GM13977 (cell line): ENCODE measurements at regions not wholly inside any gene's neighbourhood (a gene's known extent, or its start where the extent isn't known, plus 50 kb on each side); places are given as distances from the start of the nearest gene placed in this dataset.

ENCODE experiments used
- DNase-seq: peaks from one replicate; pipeline ENCODE4 v3.0.0; 2012; ENCODE audit warnings: low spot score
- CTCF ChIP-seq: IDR thresholded peaks from 2 replicates; pipeline ENCODE4 v1.5.1; 2012; ENCODE audit warnings: mild to moderate bottlenecking, control low read depth; ENCODE audit not compliant: insufficient read depth; ENCODE audit errors: extremely low read depth, missing control alignments
- in situ Hi-C: fragments of 300-500 bp; cut with MboI; formaldehyde crosslinking; loops from one replicate; pipeline ENCODE4 v1.12.0; 2022; ENCODE audit warnings: low sequenced_read_pairs, low pct_unique_long_range_greater_than_20kb, mixed read lengths, inconsistent platforms; ENCODE audit not compliant: unreplicated experiment

DNA sequence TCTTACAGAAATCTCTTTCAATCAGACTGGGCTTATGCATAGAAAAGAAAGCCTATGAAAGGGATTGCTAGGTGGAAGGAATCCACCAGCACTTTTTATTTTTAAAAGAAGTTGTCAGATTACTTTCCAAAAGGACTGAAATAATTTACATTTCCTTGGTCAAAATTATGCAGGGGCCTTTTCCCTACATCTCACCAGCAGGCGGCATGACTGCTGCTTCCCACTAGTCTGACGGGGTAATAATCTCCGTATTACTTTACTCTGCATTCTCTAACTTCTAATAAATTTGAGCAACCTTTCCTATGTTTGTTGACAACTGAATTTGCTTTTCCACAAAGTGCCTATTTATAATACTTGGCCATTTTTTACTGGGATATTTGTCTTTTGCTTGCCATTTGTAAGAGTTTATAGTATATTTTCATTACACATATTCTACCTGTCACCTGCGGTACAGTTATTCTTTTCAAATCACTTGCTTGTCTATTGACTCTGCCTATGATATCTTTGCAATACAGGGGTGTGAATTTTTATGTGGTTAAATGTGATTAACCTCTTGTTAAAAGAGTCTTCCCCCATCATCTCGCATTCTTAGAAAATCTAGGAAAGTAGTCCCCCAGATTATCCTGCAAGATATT is 51.9 kb upstream of the USP47 start:
- DNase-seq, result no peak
- in situ Hi-C loops, result loop anchor here (10.0 to 25.0 kb wide), 3 partner anchors 495 to 853 kb away; no protein-coding TSS in a partner anchor
- TF ChIP-seq CTCF, result peak; percentile 33

DNA sequence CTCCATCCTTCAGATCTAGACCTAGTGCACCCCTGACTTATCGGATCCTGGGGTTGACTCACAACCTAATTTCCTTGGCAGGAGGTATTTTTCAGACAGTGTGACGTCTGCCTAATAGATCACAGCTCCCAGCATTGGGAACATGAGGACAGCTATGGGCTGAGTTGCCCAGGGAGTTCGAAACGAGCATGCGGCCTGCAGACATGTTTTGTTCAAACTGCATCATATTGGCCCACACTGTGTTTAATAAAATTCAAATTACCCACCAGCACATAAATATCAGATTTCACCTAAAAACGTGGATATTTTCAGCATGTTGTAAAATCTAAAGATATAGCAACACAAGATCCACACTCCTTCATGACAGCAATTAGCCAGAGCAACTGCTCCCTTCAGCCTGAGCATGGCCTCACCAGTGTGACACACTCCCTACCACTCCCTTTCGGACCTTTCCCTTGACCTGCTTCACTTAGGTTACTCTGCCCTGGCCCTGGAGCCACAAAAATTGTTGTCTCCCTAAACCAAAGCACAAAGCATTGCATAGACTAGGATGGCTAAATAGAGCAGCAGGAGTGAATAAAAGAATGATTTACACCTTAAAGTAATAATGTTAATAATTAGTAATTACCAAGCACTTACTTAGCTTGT is 53.6 kb upstream of the USP47 start:
- no peak for DNase-seq
- TF ChIP-seq CTCF, result no peak
- in situ Hi-C loops, result loop anchor here (10.0 to 25.0 kb wide), 2 partner anchors 763 to 851 kb away; no protein-coding TSS in a partner anchor

DNA sequence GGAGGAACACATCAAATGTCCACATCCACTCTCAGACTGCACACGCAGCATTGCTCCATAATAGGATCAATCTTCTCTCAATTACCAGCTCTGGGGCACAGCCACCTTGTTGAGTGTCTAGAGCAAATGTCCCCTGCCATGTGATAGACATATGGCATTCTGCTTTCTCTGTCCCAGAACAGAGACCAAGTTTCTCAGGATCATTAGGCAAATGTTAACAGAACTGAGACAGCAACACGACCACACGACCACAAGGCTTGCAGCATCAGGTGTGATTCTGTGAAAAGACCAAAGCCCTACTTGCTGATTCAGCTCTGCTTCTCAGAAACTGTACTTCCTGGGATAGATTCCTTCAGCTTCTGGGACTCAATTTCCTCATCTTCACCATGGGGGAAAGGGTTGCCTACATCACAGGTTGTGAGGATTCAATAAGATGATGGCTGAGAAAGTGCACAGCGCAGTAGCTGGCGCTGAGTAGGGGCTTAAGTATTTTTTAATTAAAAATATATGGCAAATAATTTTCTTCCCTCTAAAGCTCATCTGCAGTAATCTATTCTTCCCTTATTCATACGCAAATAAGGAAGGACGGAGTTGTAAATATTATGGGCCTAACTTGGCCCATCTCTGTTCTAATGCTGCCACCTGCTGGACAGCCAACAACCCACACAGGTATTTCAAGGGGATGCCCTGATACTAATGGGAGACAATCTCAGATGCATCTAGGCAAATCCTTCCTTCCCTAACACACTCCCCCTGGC is 54.3 kb upstream of the USP47 start:
- in situ Hi-C loops, result loop anchor here (10.0 to 25.0 kb wide), 2 partner anchors 763 to 850 kb away; no protein-coding TSS in a partner anchor
- peak; percentile 84 for TF ChIP-seq CTCF
- peak; percentile 45 for DNase-seq

- in situ Hi-C loops, result loop anchor here (10.0 to 25.0 kb wide), 2 partner anchors 762 to 849 kb away; no protein-coding TSS in a partner anchor
- no peak for DNase-seq
- no peak for TF ChIP-seq CTCF
Observed at GRCh38 chr11:11786771-11787170, 55.0 kb upstream of the USP47 start.

- in situ Hi-C loops, result loop anchor here (10.0 to 25.0 kb wide), 2 partner anchors 761 to 849 kb away; no protein-coding TSS in a partner anchor
- no peak for TF ChIP-seq CTCF
- no peak for DNase-seq
Observed at GRCh38 chr11:11786234-11786633, 55.5 kb upstream of the USP47 start.

GRCh38 chr11:11782532-11783110 is 59.2 kb upstream of the USP47 start:
- no peak for TF ChIP-seq CTCF
- in situ Hi-C loops, result loop anchor here (10.0 to 25.0 kb wide), 2 partner anchors 758 to 845 kb away; no protein-coding TSS in a partner anchor
- no peak for DNase-seq
